ENCODE measurements at regions not wholly inside any gene's neighbourhood (a gene's known extent, or its start where the extent isn't known, plus 50 kb on each side); places are given as distances from the start of the nearest gene placed in this dataset.
"Not testable (repeated sequence)": the region's sequence is repeated elsewhere in the genome, so short reads cannot be mapped to it uniquely, and the experiment has no call there.

GRCh38 chr15:26033493-26033892 lies 170.4 kb upstream of the ATP10A start:
- Histone ChIP-seq H3K9me3 (ENCODE audit: insufficient read depth, low read depth, low read length) (no peaks in the 10 kb centered on the region), H3K4me2 (ENCODE audit: low read length) (no peak overlapping the region), H3K36me3 (ENCODE audit: insufficient read depth, low read length) (no peaks in the 10 kb centered on the region), H4K20me1 (ENCODE audit: insufficient read depth, low read length) (no peaks in the 10 kb centered on the region), H3K79me2 (ENCODE audit: insufficient read depth, low read length) (no peaks in the 10 kb centered on the region), H3K4me3 (ENCODE audit: insufficient read depth, low read depth, low read length) (no peak overlapping the region), H3K4me1 (ENCODE audit: insufficient read depth, low read length) (no peaks in the 10 kb centered on the region), H3K27ac (ENCODE audit: low read depth, low read length) (no peak overlapping the region), H3K9ac (ENCODE audit: low read length) (no peak overlapping the region), H2AFZ (ENCODE audit: low read depth, low read length) (no peak overlapping the region), H3K27me3 (ENCODE audit: insufficient read depth, low read length) (no peaks in the 10 kb centered on the region)
- FAIRE-seq = no peak
- no peaks in the 10 kb centered on the region for H3K9me3 Mint-ChIP-seq (ENCODE audit: unreplicated experiment)
- TF ChIP-seq CTCF (IDR thresholded peaks at IDR 0.05; ENCODE audit: insufficient read depth, low read depth, low read length) (no peak), EZH2 (IDR thresholded peaks at IDR 0.05; ENCODE audit: insufficient read depth, low read length) (no peak)
- no peak for DNase-seq (ENCODE audit: low read depth)
- no peak overlapping the region for H3K27ac Mint-ChIP-seq (ENCODE audit: unreplicated experiment)
- no peaks in the 10 kb centered on the region for H3K36me3 Mint-ChIP-seq (ENCODE audit: low read depth, unreplicated experiment)
- H3K27me3 Mint-ChIP-seq (ENCODE audit: low read depth, unreplicated experiment) = peaks cover 2% of the 10 kb centered on the region
- no peak overlapping the region for H3K4me3 Mint-ChIP-seq (ENCODE audit: unreplicated experiment)
- H3K4me1 Mint-ChIP-seq (ENCODE audit: low read depth, unreplicated experiment) = peaks cover 22% of the 10 kb centered on the region

GRCh38 chr15:26032162-26032846 lies 169.2 kb upstream of the ATP10A start:
- no peaks in the 10 kb centered on the region for H3K36me3 ChIP-seq (ENCODE audit: insufficient read depth, low read length)
- Mint-ChIP-seq H3K9me3 (ENCODE audit: unreplicated experiment) (no peaks in the 10 kb centered on the region), H3K36me3 (ENCODE audit: low read depth, unreplicated experiment) (no peaks in the 10 kb centered on the region), H3K4me1 (ENCODE audit: low read depth, unreplicated experiment) (peaks cover 18% of the 10 kb centered on the region), H3K4me3 (ENCODE audit: unreplicated experiment) (no peak overlapping the region), H3K27me3 (ENCODE audit: low read depth, unreplicated experiment) (peaks cover 2% of the 10 kb centered on the region), H3K27ac (ENCODE audit: unreplicated experiment) (no peak overlapping the region)
- no peak overlapping the region for H2AFZ ChIP-seq (ENCODE audit: low read depth, low read length)
- no peak overlapping the region for H3K4me2 ChIP-seq (ENCODE audit: low read length)
- TF ChIP-seq CTCF (IDR thresholded peaks at IDR 0.05; ENCODE audit: insufficient read depth, low read depth, low read length) = no peak
- TF ChIP-seq EZH2 (IDR thresholded peaks at IDR 0.05; ENCODE audit: insufficient read depth, low read length) = no peak
- H4K20me1 ChIP-seq (ENCODE audit: insufficient read depth, low read length) = no peaks in the 10 kb centered on the region
- H3K9me3 ChIP-seq (ENCODE audit: insufficient read depth, low read depth, low read length) = no peaks in the 10 kb centered on the region
- FAIRE-seq = no peak
- DNase-seq (ENCODE audit: low read depth) = no peak
- H3K27me3 ChIP-seq (ENCODE audit: insufficient read depth, low read length) = no peaks in the 10 kb centered on the region
- no peaks in the 10 kb centered on the region for H3K79me2 ChIP-seq (ENCODE audit: insufficient read depth, low read length)
- H3K27ac ChIP-seq (ENCODE audit: low read depth, low read length) = no peak overlapping the region
- H3K4me1 ChIP-seq (ENCODE audit: insufficient read depth, low read length) = peaks cover 3% of the 10 kb centered on the region
- no peak overlapping the region for H3K4me3 ChIP-seq (ENCODE audit: insufficient read depth, low read depth, low read length)
- no peak overlapping the region for H3K9ac ChIP-seq (ENCODE audit: low read length)

- not testable (repeated sequence) for H3K4me3 Mint-ChIP-seq (ENCODE audit: unreplicated experiment); H2AFZ ChIP-seq (ENCODE audit: low read depth, low read length); H3K9me3 Mint-ChIP-seq (ENCODE audit: unreplicated experiment); H3K79me2 ChIP-seq (ENCODE audit: insufficient read depth, low read length); H3K27ac ChIP-seq (ENCODE audit: low read depth, low read length); H3K9ac ChIP-seq (ENCODE audit: low read length); DNase-seq (ENCODE audit: low read depth); H3K36me3 Mint-ChIP-seq (ENCODE audit: low read depth, unreplicated experiment); H3K9me3 ChIP-seq (ENCODE audit: insufficient read depth, low read depth, low read length); H3K4me1 ChIP-seq (ENCODE audit: insufficient read depth, low read length); H4K20me1 ChIP-seq (ENCODE audit: insufficient read depth, low read length); H3K27me3 ChIP-seq (ENCODE audit: insufficient read depth, low read length); H3K4me2 ChIP-seq (ENCODE audit: low read length); H3K4me3 ChIP-seq (ENCODE audit: insufficient read depth, low read depth, low read length); H3K36me3 ChIP-seq (ENCODE audit: insufficient read depth, low read length); FAIRE-seq; H3K27me3 Mint-ChIP-seq (ENCODE audit: low read depth, unreplicated experiment); H3K27ac Mint-ChIP-seq (ENCODE audit: unreplicated experiment)
- peaks cover 17% of the 10 kb centered on the region for H3K4me1 Mint-ChIP-seq (ENCODE audit: low read depth, unreplicated experiment)
Measured at GRCh38 chr15:26029586-26029985, 166.5 kb upstream of the ATP10A start.

Measured in astrocyte (in vitro differentiated cells and primary cell).